Caco-2 (cell line): ENCODE measurements at regions not wholly inside any gene's neighbourhood (a gene's known extent, or its start where the extent isn't known, plus 50 kb on each side); places are given as distances from the start of the nearest gene placed in this dataset.

Experiments
- BruUV-seq: library from RNA; stranded (reverse); fragments of 400-500 nt; replicated peaks from 2 replicates; lab custom pipeline; 2021; lab: Mats Ljungman, UMichigan
- CTCF ChIA-PET: fragments of 300-600 bp; sonication (Branson Sonifier 250); formaldehyde crosslinking; loops from one replicate; lab custom pipeline; 2022; ENCODE audit warnings: antibody characterized with exemption; lab: Charles Lee
- POLR2A ChIA-PET: fragments of 300-600 bp; sonication (Branson Sonifier 250); formaldehyde crosslinking; loops from one replicate; lab custom pipeline; 2022; ENCODE audit warnings: antibody characterized with exemption; lab: Charles Lee
- DNase-seq, 2 experiments: peaks; one replicate each; pipeline versions ENCODE4 v3.0.0 to v3.0.0-alpha.2; 2020 to 2022
- H3K27me3 ChIP-seq: replicated peaks from 2 replicates; pipeline ENCODE4 v1.6.0; 2011; ENCODE audit warnings: low read length; ENCODE audit not compliant: control insufficient read depth, insufficient read depth
- H3K36me3 ChIP-seq: 2 replicates; pipeline ENCODE4 v1.5.1; 2011; ENCODE audit warnings: low read length; ENCODE audit not compliant: control insufficient read depth, insufficient read depth
- H3K4me1 ChIP-seq: fragments of 250-450 bp; sonication (Bioruptor Pico); 2 replicates; pipeline ENCODE4 v1.5.1; 2020; ENCODE audit warnings: mild to moderate bottlenecking
- H3K4me3 ChIP-seq: 2 replicates; pipeline ENCODE4 v1.5.1; 2011; ENCODE audit warnings: low read depth, mild to moderate bottlenecking, control low read depth, low read length
- H3K9me3 ChIP-seq: fragments of 250-450 bp; sonication (Bioruptor Pico); 2 replicates; pipeline ENCODE4 v1.5.1; 2020; ENCODE audit warnings: mild to moderate bottlenecking, moderate library complexity
- H3K27ac Mint-ChIP-seq: one replicate; pipeline ENCODE4 v1.8.0; 2022; ENCODE audit warnings: mixed read lengths; ENCODE audit not compliant: unreplicated experiment
- H3K27me3 Mint-ChIP-seq: one replicate; pipeline ENCODE4 v1.8.0; 2022; ENCODE audit warnings: mixed read lengths; ENCODE audit not compliant: insufficient read depth, unreplicated experiment
- H3K36me3 Mint-ChIP-seq: one replicate; pipeline ENCODE4 v1.8.0; 2022; ENCODE audit warnings: mild to moderate bottlenecking, mixed read lengths; ENCODE audit not compliant: insufficient read depth, unreplicated experiment
- H3K4me1 Mint-ChIP-seq: one replicate; pipeline ENCODE4 v1.8.0; 2022; ENCODE audit warnings: low read depth, mixed read lengths; ENCODE audit not compliant: unreplicated experiment
- H3K4me3 Mint-ChIP-seq: one replicate; pipeline ENCODE4 v1.8.0; 2022; ENCODE audit warnings: mild to moderate bottlenecking, moderate library complexity, mixed read lengths; ENCODE audit not compliant: unreplicated experiment
- H3K9me3 Mint-ChIP-seq: one replicate; pipeline ENCODE4 v1.8.0; 2022; ENCODE audit warnings: mixed read lengths; ENCODE audit not compliant: unreplicated experiment
- CTCF ChIP-seq, 2 experiments: fragments of 200-600 bp in 1 of 2; IDR thresholded peaks; 1 replicate in 1 of 2; 2 replicates in 1 of 2; pipeline versions ENCODE4 v1.5.1 to v1.8.0; 2011 to 2022; ENCODE audit warnings: antibody characterized with exemption in 1 of 2, control low read depth in 1 of 2, inconsistent platforms in 1 of 2, low read depth in 1 of 2, low read length in 1 of 2, mild to moderate bottlenecking in 1 of 2, moderate library complexity in 1 of 2; ENCODE audit not compliant: insufficient read depth in 1 of 2, severe bottlenecking in 1 of 2, unreplicated experiment in 1 of 2
- intact Hi-C: fragments of 100-400 bp; cut with micrococcal nuclease; formaldehyde crosslinking; loops from one replicate; pipeline ENCODE4 v1.10.0; 2022; ENCODE audit not compliant: unreplicated experiment

GRCh38 chr3:81301230-81301629 is 460.2 kb downstream of the GBE1 start:
- no TSS peak for BruUV-seq
- H3K9me3 ChIP-seq, result no peaks in the 10 kb centered on the region
- DNase-seq, result no peak
- CTCF ChIA-PET, result interaction anchor here (0.6 to 0.9 kb wide), 3 partner anchors 51 to 83 kb away, joined by 3 to 4 read pairs (median 4); no protein-coding TSS in a partner anchor
- no peak for TF ChIP-seq CTCF (IDR thresholded peaks at IDR 0.05; ENCODE audit: insufficient read depth in 1 of 2, low read depth in 1 of 2, low read length in 1 of 2, severe bottlenecking in 1 of 2, unreplicated experiment in 1 of 2)
- H3K4me1 ChIP-seq, result peaks cover 34% of the 10 kb centered on the region
- Mint-ChIP-seq H3K36me3 (no peaks in the 10 kb centered on the region), H3K4me3 (no peak overlapping the region), H3K9me3 (peaks cover 10% of the 10 kb centered on the region), H3K27me3 (no peaks in the 10 kb centered on the region), H3K27ac (no peak overlapping the region), H3K4me1 (peaks cover 34% of the 10 kb centered on the region)
- POLR2A ChIA-PET, result no interaction called here
- no peaks in the 10 kb centered on the region for H3K27me3 ChIP-seq
- intact Hi-C loops, result loop anchor here (2.0 to 10.0 kb wide), 4 partner anchors 114 to 464 kb away; partner anchors contain the start of gene GBE1
- no peaks in the 10 kb centered on the region for H3K36me3 ChIP-seq
- no peak overlapping the region for H3K4me3 ChIP-seq

DNA sequence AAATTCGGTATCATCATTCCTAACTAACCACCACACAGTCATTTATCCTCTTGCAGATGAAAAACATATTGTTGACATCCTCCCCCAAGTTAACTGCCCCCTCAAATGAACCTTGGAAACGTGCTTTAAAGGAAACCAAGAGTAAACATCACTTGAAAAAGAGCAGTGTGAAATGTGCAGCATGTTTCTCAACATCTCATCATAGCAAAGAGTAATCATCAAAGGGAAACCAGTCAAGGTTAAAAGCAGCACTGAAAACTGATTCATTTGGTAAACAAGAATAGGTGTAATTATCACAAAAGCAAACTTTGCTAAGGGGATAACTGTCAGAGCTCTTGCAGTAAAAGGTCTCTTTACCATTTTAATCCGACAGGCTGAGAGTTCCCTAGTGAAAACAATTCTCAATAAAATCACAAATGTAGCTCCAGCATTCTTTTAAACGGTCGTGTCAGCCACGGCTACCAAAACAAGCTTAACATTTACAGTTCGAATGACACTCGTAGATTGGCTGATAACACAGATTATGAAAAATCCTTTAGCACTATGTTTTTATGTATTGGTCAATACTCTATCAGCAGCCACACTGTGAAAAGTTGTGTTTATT is 461.0 kb downstream of the GBE1 start:
- Mint-ChIP-seq H3K4me1 (peaks cover 42% of the 10 kb centered on the region), H3K36me3 (no peaks in the 10 kb centered on the region), H3K4me3 (peak overlapping the region; percentile 41), H3K27ac (peak overlapping the region; percentile 91), H3K27me3 (no peaks in the 10 kb centered on the region), H3K9me3 (peaks cover 10% of the 10 kb centered on the region)
- DNase-seq, result peak in 1 of 2 experiments; percentile 45
- H3K27me3 ChIP-seq, result no peaks in the 10 kb centered on the region
- ChIA-PET CTCF (interaction anchor here (0.6 to 0.9 kb wide), 3 partner anchors 38 to 175 kb away, joined by 3 to 4 read pairs (median 3); no protein-coding TSS in a partner anchor), POLR2A (interaction anchor here (0.6 kb wide), 1 partner anchor 11 kb away, joined by 3 read pairs; no protein-coding TSS in a partner anchor)
- no peak overlapping the region for H3K4me3 ChIP-seq
- no peaks in the 10 kb centered on the region for H3K9me3 ChIP-seq
- no peak for TF ChIP-seq CTCF (IDR thresholded peaks at IDR 0.05; ENCODE audit: insufficient read depth in 1 of 2, low read depth in 1 of 2, low read length in 1 of 2, severe bottlenecking in 1 of 2, unreplicated experiment in 1 of 2)
- no TSS peak for BruUV-seq
- intact Hi-C loops, result loop anchor here (1.0 to 10.0 kb wide), 6 partner anchors 20 to 464 kb away; partner anchors contain the start of gene GBE1
- peaks cover 35% of the 10 kb centered on the region for H3K4me1 ChIP-seq
- no peaks in the 10 kb centered on the region for H3K36me3 ChIP-seq

DNA sequence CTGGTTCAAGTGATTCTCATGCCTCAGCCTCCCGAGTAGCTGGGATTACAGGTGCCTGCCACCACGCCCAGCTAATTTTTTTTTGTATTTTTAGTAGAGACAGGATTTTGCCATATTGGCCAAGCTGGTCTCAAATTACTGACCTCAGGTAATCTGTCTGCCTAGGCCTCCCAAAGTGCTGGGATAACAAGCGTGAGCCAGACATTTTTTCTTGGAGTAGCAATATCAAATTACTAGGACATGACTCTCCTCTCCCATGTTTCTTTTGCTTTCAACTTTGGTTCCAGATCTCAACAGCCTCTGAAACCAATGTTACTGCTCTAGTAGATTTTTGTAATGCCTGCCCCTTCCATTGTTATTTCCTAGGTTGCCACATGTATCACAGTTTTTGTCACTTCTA is 462.0 kb downstream of the GBE1 start:
- intact Hi-C loops, result no loop called here
- Mint-ChIP-seq H3K4me1 (peaks cover 42% of the 10 kb centered on the region), H3K27me3 (no peaks in the 10 kb centered on the region), H3K27ac (peak overlapping the region; percentile 91), H3K9me3 (peaks cover 10% of the 10 kb centered on the region), H3K36me3 (no peaks in the 10 kb centered on the region), H3K4me3 (no peak overlapping the region)
- CTCF ChIA-PET, result no interaction called here
- DNase-seq, result no peak
- Histone ChIP-seq H3K27me3 (no peaks in the 10 kb centered on the region), H3K4me1 (peaks cover 35% of the 10 kb centered on the region), H3K36me3 (no peaks in the 10 kb centered on the region), H3K4me3 (no peak overlapping the region), H3K9me3 (no peaks in the 10 kb centered on the region)
- no TSS peak for BruUV-seq
- TF ChIP-seq CTCF (IDR thresholded peaks at IDR 0.05; ENCODE audit: insufficient read depth in 1 of 2, low read depth in 1 of 2, low read length in 1 of 2, severe bottlenecking in 1 of 2, unreplicated experiment in 1 of 2), result no peak
- POLR2A ChIA-PET, result no interaction called here
